ENCODE measurements at regions not wholly inside any gene's neighbourhood (a gene's known extent, or its start where the extent isn't known, plus 50 kb on each side); places are given as distances from the start of the nearest gene placed in this dataset.

GRCh38 chr2:180063494-180064092 lies 56.5 kb upstream of the CWC22 start:
- dilution Hi-C loops (cut with HindIII; ENCODE audit: low sequenced_read_pairs, unreplicated experiment) (no loop called here), intact Hi-C loops (cut with micrococcal nuclease) (no loop called here), in situ Hi-C loops (cut with MboI; ENCODE audit: low sequenced_read_pairs) (loop anchor here (25.0 kb wide), 1 partner anchor 651 kb away; no protein-coding TSS in a partner anchor)
- Histone ChIP-seq H3K9ac (ENCODE audit: low read depth, low read length) (no peak overlapping the region), H3K79me1 (ENCODE audit: low read depth in 1 of 2, low read length in 2 of 2) (no peaks in the 10 kb centered on the region), H4K5ac (ENCODE audit: low read depth, low read length) (no peak overlapping the region), H3K9me3 (ENCODE audit: control insufficient read depth, insufficient read depth, low read length) (no peaks in the 10 kb centered on the region), H4K91ac (ENCODE audit: insufficient read depth, low read depth, low read length) (no peak overlapping the region), H4K8ac (ENCODE audit: low read depth in 2 of 2, low read length in 2 of 2) (no peak overlapping the region), H2BK120ac (ENCODE audit: low read depth, low read length) (no peak overlapping the region), H4K20me1 (ENCODE audit: insufficient read depth, low read length) (no peaks in the 10 kb centered on the region), H3K4me3 (ENCODE audit: insufficient read depth, low read depth, low read length) (no peak overlapping the region), H3K23ac (ENCODE audit: low read depth, low read length) (no peak overlapping the region), H3K4ac (ENCODE audit: low read depth, low read length) (no peak overlapping the region), H3K56ac (ENCODE audit: extremely low read depth, insufficient read depth, low read length) (no peak overlapping the region), H2BK20ac (ENCODE audit: low read depth, low read length) (no peak overlapping the region), H3K27ac (ENCODE audit: insufficient read depth, low read length) (no peak overlapping the region), H3K4me2 (ENCODE audit: low read depth, low read length) (no peak overlapping the region), H3K27me3 (ENCODE audit: control insufficient read depth, insufficient read depth, low read length) (peaks cover 2% of the 10 kb centered on the region), H2AK5ac (ENCODE audit: low read depth, low read length) (no peak overlapping the region), H3K18ac (ENCODE audit: low read depth, low read length) (no peak overlapping the region), H3K4me1 (ENCODE audit: control insufficient read depth, insufficient read depth, low read length) (no peaks in the 10 kb centered on the region), H2BK5ac (ENCODE audit: low read depth, low read length, poor library complexity, severe bottlenecking) (no peak overlapping the region), H3K9me1 (ENCODE audit: insufficient read depth, low read length) (no peaks in the 10 kb centered on the region), H2AFZ (replicated peaks; ENCODE audit: low read length, poor library complexity) (no peak overlapping the region), H2BK15ac (ENCODE audit: low read depth, low read length) (no peak overlapping the region), H3K36me3 (ENCODE audit: control insufficient read depth, insufficient read depth, low read length) (no peaks in the 10 kb centered on the region), H2AK9ac (replicated peaks; ENCODE audit: low read depth, low read length, poor library complexity) (no peak overlapping the region), H3K14ac (replicated peaks; ENCODE audit: low read depth, low read length) (no peak overlapping the region)
- TF ChIP-seq CHD1 (IDR thresholded peaks at IDR 0.05; ENCODE audit: low read depth, low read length), result no peak
- no peak for TF ChIP-seq RFX5 (IDR thresholded peaks at IDR 0.05; ENCODE audit: low read depth, low read length)
- no peak for TF ChIP-seq SMC3 (IDR thresholded peaks at IDR 0.05; ENCODE audit: low read depth, low read length)
- no peak for TF ChIP-seq RAD21 (IDR thresholded peaks at IDR 0.05; ENCODE audit: low read length)
- no peak for TF ChIP-seq MAZ (IDR thresholded peaks at IDR 0.05; ENCODE audit: borderline replicate concordance, low read depth, low read length)
- POLR2A ChIA-PET (ENCODE audit: unreplicated experiment), result no interaction called here
- WGBS, 2 experiments (ENCODE audit: extremely low coverage in 2 of 2, insufficient read length in 1 of 2), result 60% methylated on average over 1 of the region's 5 CpGs; no CpG with 5 or more reads in 1 of the 2 experiments
- no peak for ATAC-seq (ENCODE audit: low read depth)
- DNase-seq, result no peak
- no TSS peak for BruUV-seq (replicated peaks)
- CTCF ChIA-PET, result no interaction called here
